ENCODE measurements at regions not wholly inside any gene's neighbourhood (a gene's known extent, or its start where the extent isn't known, plus 50 kb on each side); places are given as distances from the start of the nearest gene placed in this dataset.
A peak's percentile ranks its signal among the peaks of the same experiment; 100 is the strongest.
"Not testable (repeated sequence)": the region's sequence is repeated elsewhere in the genome, so short reads cannot be mapped to it uniquely, and the experiment has no call there.

GRCh38 chr12:8355531-8355930 is 100.2 kb upstream of the CLEC6A start:
- peak overlapping the region in 8 of 11 experiments; percentile 5 to 69 (median 49); a peak in 11 of 22 replicates for H3K4me2 ChIP-seq
- not testable (repeated sequence) for H3K27me3 ChIP-seq; H3K27ac ChIP-seq; H3K4me1 ChIP-seq; H3K9ac ChIP-seq; H4K20me1 ChIP-seq; H3K4me3 ChIP-seq; H3K36me3 ChIP-seq; H3K9me3 ChIP-seq (replicated peaks in 1 of 11)

- H3K27ac ChIP-seq; H3K9me3 ChIP-seq (replicated peaks in 1 of 11); H3K4me1 ChIP-seq; H3K9ac ChIP-seq; H4K20me1 ChIP-seq; H3K4me2 ChIP-seq; H3K36me3 ChIP-seq; H3K27me3 ChIP-seq; H3K4me3 ChIP-seq: not testable (repeated sequence)
Observed at GRCh38 chr12:8373744-8374143, 82.0 kb upstream of the CLEC6A start.

DNA sequence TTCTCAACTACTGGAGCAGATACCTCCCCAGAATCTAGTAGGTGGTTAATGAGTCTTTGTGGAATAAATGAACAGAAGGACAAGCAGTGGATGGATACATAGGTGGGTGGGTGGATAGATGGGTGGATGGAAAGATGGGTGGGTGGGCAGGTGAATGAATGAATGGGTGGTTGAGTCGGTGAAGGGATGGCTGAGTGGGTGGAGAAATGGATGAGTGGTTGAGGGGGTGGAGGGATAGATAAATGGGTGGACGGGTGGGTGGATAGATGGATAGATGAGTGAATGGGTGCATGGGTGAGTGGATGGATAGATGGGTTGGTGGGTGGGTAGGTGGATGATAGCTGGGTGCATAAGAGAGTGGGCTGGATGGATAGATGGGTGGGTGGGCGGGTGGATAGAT is 80.6 kb upstream of the CLEC6A start:
- H4K20me1 ChIP-seq; H3K4me2 ChIP-seq; H3K9me3 ChIP-seq (replicated peaks in 1 of 11); H3K27me3 ChIP-seq; H3K36me3 ChIP-seq; H3K4me1 ChIP-seq; H3K9ac ChIP-seq; H3K4me3 ChIP-seq; H3K27ac ChIP-seq: not testable (repeated sequence)

- H3K4me2 ChIP-seq; H3K27ac ChIP-seq; H3K4me1 ChIP-seq; H3K9me3 ChIP-seq (replicated peaks in 1 of 11); H4K20me1 ChIP-seq; H3K36me3 ChIP-seq; H3K9ac ChIP-seq; H3K27me3 ChIP-seq; H3K4me3 ChIP-seq: not testable (repeated sequence)
Observed at GRCh38 chr12:8377756-8378155, 78.0 kb upstream of the CLEC6A start.

DNA sequence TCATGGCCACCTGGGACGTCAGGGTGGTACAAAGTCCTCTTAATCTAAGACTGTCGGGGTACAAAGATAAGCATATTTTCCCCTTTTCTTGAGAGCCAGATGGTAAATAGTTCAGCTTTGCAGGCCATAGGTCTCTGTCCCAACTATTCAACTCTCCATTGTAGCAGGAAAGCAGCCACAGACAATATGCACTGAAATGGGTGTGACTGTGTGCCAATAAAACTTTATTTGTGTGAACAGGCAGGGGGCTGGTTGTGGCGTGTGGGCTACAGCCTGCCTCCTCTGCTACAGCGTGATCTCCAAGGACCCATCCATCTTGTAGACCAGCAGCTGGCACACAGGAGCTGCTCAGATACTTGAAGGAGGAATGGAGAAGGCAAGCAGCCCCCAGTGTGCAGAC is 73.2 kb upstream of the CLEC6A start:
- H4K20me1 ChIP-seq; H3K27me3 ChIP-seq; H3K9me3 ChIP-seq (replicated peaks in 1 of 11); H3K4me2 ChIP-seq; H3K36me3 ChIP-seq; H3K4me3 ChIP-seq; H3K9ac ChIP-seq; H3K27ac ChIP-seq; H3K4me1 ChIP-seq: not testable (repeated sequence)

- not testable (repeated sequence) for H3K9me3 ChIP-seq (replicated peaks in 1 of 11); H3K9ac ChIP-seq; H3K4me2 ChIP-seq; H4K20me1 ChIP-seq; H3K4me3 ChIP-seq; H3K36me3 ChIP-seq; H3K27ac ChIP-seq; H3K4me1 ChIP-seq
- peaks cover 0 to 11% (median 9%) of the 10 kb centered on the region in 11 experiments; a peak in 15 of 22 replicates for H3K27me3 ChIP-seq
Observed at GRCh38 chr12:8384686-8385085, 71.1 kb upstream of the CLEC6A start.

- H3K4me2 ChIP-seq; H3K4me1 ChIP-seq; H4K20me1 ChIP-seq; H3K27ac ChIP-seq; H3K9me3 ChIP-seq (replicated peaks in 1 of 11); H3K4me3 ChIP-seq; H3K36me3 ChIP-seq; H3K9ac ChIP-seq: not testable (repeated sequence)
- H3K27me3 ChIP-seq: peaks cover 0 to 17% (median 15%) of the 10 kb centered on the region in 11 experiments; a peak in 17 of 22 replicates
Observed at GRCh38 chr12:8385431-8385830, 70.3 kb upstream of the CLEC6A start.

DNA sequence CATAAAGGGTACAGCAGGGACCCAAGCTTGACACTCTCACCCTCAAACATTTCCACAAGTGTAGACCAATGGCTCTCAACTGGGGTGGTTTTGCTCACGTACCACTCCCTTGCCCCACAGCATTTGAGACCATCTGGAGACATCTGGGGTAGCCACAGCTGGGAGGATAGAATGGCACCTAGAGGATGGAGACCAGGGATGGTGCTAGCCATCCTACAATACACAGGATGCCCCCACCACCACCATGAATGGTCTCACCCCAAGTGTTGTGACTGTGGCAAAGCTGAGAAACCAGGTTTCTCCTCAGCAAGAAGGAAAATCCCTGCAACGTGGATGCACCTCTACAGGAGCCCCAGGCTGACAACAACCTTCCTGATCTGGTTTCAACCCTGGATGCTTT is 69.1 kb upstream of the CLEC6A start:
- not testable (repeated sequence) for H3K4me2 ChIP-seq; H3K9ac ChIP-seq; H3K4me1 ChIP-seq; H3K27ac ChIP-seq; H3K4me3 ChIP-seq; H4K20me1 ChIP-seq; H3K36me3 ChIP-seq; H3K9me3 ChIP-seq (replicated peaks in 1 of 11)
- H3K27me3 ChIP-seq: peaks cover 0 to 17% (median 15%) of the 10 kb centered on the region in 11 experiments; a peak in 17 of 22 replicates

DNA sequence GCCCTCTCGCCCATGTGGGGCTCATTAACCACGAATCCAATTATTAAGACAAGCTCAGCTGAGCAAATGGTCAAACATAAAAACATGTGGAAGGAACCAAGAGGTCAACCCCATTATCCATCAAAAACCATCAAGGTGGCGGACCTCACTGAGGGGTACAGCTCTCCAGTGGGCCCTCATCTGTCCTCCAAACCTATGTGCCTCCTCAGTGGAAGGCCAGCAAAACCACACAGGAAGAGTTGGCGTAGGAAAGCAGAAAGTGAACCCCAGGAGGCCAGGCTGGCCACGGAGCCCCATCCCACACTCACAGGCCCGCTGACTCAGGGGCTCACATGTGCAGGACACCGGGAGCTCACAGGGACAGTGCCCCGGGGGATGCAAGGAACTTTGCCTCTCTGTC is 66.5 kb upstream of the CLEC6A start:
- H3K4me3 ChIP-seq; H3K27ac ChIP-seq; H3K9me3 ChIP-seq (replicated peaks in 1 of 11); H3K4me1 ChIP-seq; H4K20me1 ChIP-seq; H3K9ac ChIP-seq; H3K36me3 ChIP-seq: not testable (repeated sequence)
- Histone ChIP-seq H3K4me2 (peak overlapping the region in 2 of 11 experiments; percentile 77 to 80; a peak in 3 of 22 replicates), H3K27me3 (peaks cover 0 to 17% (median 15%) of the 10 kb centered on the region in 11 experiments; a peak in 17 of 22 replicates)

DNA sequence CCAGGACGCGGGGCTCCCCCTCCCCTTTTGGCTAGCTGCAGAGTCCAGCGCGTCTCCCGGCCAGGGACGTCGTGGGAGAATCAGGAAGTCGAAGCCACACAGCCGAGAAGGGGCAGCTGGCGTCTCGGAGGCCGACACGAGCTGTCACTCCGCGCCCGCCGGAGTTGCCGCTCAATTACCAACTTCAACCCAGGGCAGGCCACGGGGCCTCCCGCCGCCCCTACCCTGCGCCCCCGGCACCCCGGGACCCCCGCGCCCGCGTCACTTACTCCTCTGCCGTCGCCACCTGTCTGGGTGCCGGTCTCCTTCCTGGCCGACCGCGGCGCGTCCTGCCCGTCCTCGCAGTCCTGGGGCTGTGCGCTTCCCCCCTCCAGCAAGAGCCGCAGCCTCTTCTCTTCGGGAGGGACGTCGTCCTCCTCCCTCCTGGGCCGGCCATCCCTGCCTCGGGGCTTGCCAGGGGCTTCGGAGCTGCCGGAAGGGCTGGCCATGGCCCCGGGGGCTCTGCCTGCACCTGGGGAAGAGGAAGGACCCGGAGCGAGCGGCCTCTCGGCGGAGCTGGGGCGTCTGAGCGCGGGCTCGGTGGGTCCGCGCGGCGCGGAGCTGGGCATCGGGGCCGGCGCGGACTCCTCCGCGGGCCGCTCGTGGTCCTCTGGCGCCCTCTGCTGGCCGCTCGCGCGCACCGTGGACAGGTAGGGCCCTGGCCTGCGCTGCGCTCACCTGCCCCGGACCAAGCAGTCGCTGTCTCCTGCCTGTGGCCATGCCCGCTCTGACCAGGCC is 65.6 kb upstream of the CLEC6A start:
- peak overlapping the region in 1 of 11 experiments; percentile 38; a peak in 1 of 22 replicates for H3K27ac ChIP-seq
- not testable (repeated sequence) for H3K4me1 ChIP-seq; H3K9me3 ChIP-seq (replicated peaks in 1 of 11); H3K36me3 ChIP-seq; H4K20me1 ChIP-seq
- H3K4me2 ChIP-seq: peak overlapping the region; percentile 69 to 81 (median 77)
- peak overlapping the region in 9 of 11 experiments; percentile 35 to 69 (median 52); a peak in 13 of 22 replicates for H3K9ac ChIP-seq
- peaks cover 0 to 17% (median 15%) of the 10 kb centered on the region in 11 experiments; a peak in 17 of 22 replicates for H3K27me3 ChIP-seq
- peak overlapping the region; percentile 51 to 68 (median 56) for H3K4me3 ChIP-seq

DNA sequence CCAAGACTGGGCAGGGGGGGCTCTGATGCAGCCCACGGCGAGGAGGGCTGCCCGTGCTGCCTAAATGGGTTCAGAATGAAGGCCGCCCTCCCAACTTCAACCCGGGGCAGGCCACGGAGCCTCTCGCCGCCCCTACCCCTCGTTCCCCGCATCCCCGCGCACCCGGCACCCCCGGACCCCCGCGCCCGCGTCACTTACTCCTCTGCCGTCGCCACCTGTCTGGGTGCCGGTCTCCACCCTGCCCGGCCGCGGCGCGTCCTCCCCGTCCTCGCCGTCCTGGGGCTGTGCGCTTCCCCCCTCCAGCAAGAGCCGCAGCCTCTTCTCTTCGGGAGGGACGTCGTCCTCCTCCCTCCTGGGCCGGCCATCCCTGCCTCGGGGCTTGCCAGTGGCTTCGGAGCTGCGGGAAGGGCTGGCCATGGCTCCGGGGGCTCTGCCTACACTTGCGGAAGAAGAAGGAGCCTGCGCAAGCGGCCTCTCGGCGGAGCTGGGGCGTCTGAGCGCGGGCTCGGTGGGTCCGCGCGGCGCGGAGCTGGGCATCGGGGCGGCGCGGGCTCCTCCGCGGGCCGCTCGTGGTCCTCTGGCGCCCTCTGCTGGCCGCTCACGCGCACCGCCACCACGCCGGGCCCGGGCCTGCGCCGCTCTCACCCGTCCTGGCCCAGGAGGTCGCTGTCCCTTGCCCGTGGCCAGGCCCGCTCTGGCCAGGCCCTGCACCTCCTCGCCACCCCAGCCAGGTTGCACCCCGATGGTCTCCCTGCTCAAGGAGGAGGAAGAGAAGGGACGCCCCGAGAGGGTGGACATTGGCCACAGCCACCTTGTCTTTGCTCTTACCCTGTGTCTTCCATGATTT is 59.3 kb upstream of the CLEC6A start:
- Histone ChIP-seq H3K4me2 (peak overlapping the region; percentile 66 to 90 (median 82)), H3K4me3 (peak overlapping the region; percentile 55 to 72 (median 61)), H3K9ac (peak overlapping the region; percentile 51 to 83 (median 68); a peak in 19 of 22 replicates), H3K27ac (peak overlapping the region in 6 of 11 experiments; percentile 45 to 74 (median 49); a peak in 7 of 22 replicates)
- H3K36me3 ChIP-seq; H3K4me1 ChIP-seq; H3K27me3 ChIP-seq; H4K20me1 ChIP-seq; H3K9me3 ChIP-seq (replicated peaks in 1 of 11): not testable (repeated sequence)

- not testable (repeated sequence) for H3K4me2 ChIP-seq; H3K27me3 ChIP-seq; H3K36me3 ChIP-seq; H3K27ac ChIP-seq; H3K4me3 ChIP-seq; H3K4me1 ChIP-seq; H4K20me1 ChIP-seq; H3K9ac ChIP-seq; H3K9me3 ChIP-seq (replicated peaks in 1 of 11)
Observed at GRCh38 chr12:8397378-8397777, 58.4 kb upstream of the CLEC6A start.

DNA sequence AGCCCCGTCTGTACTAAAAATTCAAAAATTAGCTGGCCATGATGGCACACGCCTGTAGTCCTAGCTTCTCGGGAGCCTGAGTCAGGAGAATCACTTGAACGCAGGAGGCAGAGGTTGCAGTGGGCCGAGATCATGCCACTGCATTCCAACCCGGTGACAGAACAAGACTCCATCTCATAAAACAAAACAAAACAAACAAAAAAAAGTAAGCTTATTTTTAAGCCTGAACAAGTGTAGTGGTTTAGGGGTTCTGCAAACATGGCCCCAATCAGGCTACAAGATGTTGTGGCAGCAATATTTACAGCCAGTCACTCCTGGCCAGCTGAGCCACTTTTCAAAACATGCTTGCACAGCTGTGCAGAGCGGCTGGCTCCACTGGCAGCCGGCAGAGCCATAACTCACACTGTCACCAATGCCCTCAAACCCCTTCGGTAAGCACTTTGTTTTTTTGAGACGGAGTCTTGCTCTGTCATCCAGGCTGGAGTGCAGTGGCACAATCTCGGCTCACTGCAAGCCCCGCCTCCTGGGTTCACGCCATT is 56.2 kb upstream of the CLEC6A start:
- H3K27me3 ChIP-seq; H3K4me3 ChIP-seq; H4K20me1 ChIP-seq; H3K4me1 ChIP-seq; H3K4me2 ChIP-seq; H3K9me3 ChIP-seq (replicated peaks in 1 of 11); H3K9ac ChIP-seq; H3K36me3 ChIP-seq; H3K27ac ChIP-seq: not testable (repeated sequence)
